ENCODE measurements at regions not wholly inside any gene's neighbourhood (a gene's known extent, or its start where the extent isn't known, plus 50 kb on each side); places are given as distances from the start of the nearest gene placed in this dataset.

GRCh38 chr10:21144047-21144446, 246.9 kb upstream of the NEBL start:
- H3K4me3 ChIP-seq (ENCODE audit: control insufficient read depth in 2 of 3, extremely low read depth in 1 of 3, insufficient read depth in 2 of 3, low read depth in 1 of 3, low read length in 3 of 3): no peak overlapping the region
- no peak for DNase-seq (ENCODE audit: low read depth, low spot score)
- H3K79me2 ChIP-seq (ENCODE audit: control insufficient read depth, insufficient read depth, low read length): no peaks in the 10 kb centered on the region
- H2AFZ ChIP-seq (ENCODE audit: control insufficient read depth, low read length): no peak overlapping the region
- H3K36me3 ChIP-seq (ENCODE audit: control insufficient read depth in 2 of 2, extremely low read depth in 1 of 2, insufficient read depth in 2 of 2, low read length in 2 of 2): no peaks in the 10 kb centered on the region
- no peaks in the 10 kb centered on the region for H3K9me1 ChIP-seq (ENCODE audit: control insufficient read depth, extremely low read depth, insufficient read depth, low read length)
- FAIRE-seq: no peak
- no peaks in the 10 kb centered on the region for H3K4me1 ChIP-seq (ENCODE audit: control insufficient read depth, extremely low read depth, insufficient read depth, low read length)
- no peak overlapping the region for H3K27ac ChIP-seq (ENCODE audit: control insufficient read depth, insufficient read depth, low read length)
- no peaks in the 10 kb centered on the region for H4K20me1 ChIP-seq (ENCODE audit: control insufficient read depth, extremely low read depth, insufficient read depth, low read length)
- H3K4me2 ChIP-seq (ENCODE audit: control insufficient read depth, extremely low read depth, insufficient read depth, low read depth, low read length): no peak overlapping the region
- H3K9ac ChIP-seq (ENCODE audit: control insufficient read depth, extremely low read depth, insufficient read depth, low read length): no peak overlapping the region
- H3K9me3 ChIP-seq (ENCODE audit: control insufficient read depth, low read depth, low read length): no peaks in the 10 kb centered on the region
- TF ChIP-seq, protein P1, sequence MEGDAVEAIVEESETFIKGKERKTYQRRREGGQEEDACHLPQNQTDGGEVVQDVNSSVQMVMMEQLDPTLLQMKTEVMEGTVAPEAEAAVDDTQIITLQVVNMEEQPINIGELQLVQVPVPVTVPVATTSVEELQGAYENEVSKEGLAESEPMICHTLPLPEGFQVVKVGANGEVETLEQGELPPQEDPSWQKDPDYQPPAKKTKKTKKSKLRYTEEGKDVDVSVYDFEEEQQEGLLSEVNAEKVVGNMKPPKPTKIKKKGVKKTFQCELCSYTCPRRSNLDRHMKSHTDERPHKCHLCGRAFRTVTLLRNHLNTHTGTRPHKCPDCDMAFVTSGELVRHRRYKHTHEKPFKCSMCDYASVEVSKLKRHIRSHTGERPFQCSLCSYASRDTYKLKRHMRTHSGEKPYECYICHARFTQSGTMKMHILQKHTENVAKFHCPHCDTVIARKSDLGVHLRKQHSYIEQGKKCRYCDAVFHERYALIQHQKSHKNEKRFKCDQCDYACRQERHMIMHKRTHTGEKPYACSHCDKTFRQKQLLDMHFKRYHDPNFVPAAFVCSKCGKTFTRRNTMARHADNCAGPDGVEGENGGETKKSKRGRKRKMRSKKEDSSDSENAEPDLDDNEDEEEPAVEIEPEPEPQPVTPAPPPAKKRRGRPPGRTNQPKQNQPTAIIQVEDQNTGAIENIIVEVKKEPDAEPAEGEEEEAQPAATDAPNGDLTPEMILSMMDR (optimal IDR thresholded peaks at IDR 0.05 in 1 of 3, IDR thresholded peaks at IDR 0.05 in 1 of 3, conservative IDR thresholded peaks at IDR 0.05 in 1 of 3; ENCODE audit: extremely low read depth in 1 of 3, insufficient read depth in 2 of 3, low read length in 3 of 3): no peak
- TF ChIP-seq EZH2 (IDR thresholded peaks at IDR 0.05; ENCODE audit: low read length): no peak
- no peaks in the 10 kb centered on the region for H3K27me3 ChIP-seq (ENCODE audit: control insufficient read depth, extremely low read depth, insufficient read depth, low read length)
- dilution Hi-C loops (cut with MboI; ENCODE audit: extremely low pct_ligation_motif_present, low sequenced_read_pairs): no loop called here

- no peaks in the 10 kb centered on the region for H3K9me3 ChIP-seq (ENCODE audit: control insufficient read depth, low read depth, low read length)
- no peaks in the 10 kb centered on the region for H3K36me3 ChIP-seq (ENCODE audit: control insufficient read depth in 2 of 2, extremely low read depth in 1 of 2, insufficient read depth in 2 of 2, low read length in 2 of 2)
- no peak for DNase-seq (ENCODE audit: low read depth, low spot score)
- H3K27ac ChIP-seq (ENCODE audit: control insufficient read depth, insufficient read depth, low read length): no peak overlapping the region
- H3K27me3 ChIP-seq (ENCODE audit: control insufficient read depth, extremely low read depth, insufficient read depth, low read length): no peaks in the 10 kb centered on the region
- H3K4me2 ChIP-seq (ENCODE audit: control insufficient read depth, extremely low read depth, insufficient read depth, low read depth, low read length): no peak overlapping the region
- no peaks in the 10 kb centered on the region for H3K4me1 ChIP-seq (ENCODE audit: control insufficient read depth, extremely low read depth, insufficient read depth, low read length)
- no peak for TF ChIP-seq EZH2 (IDR thresholded peaks at IDR 0.05; ENCODE audit: low read length)
- TF ChIP-seq, protein P1 (optimal IDR thresholded peaks at IDR 0.05 in 1 of 3, IDR thresholded peaks at IDR 0.05 in 1 of 3, conservative IDR thresholded peaks at IDR 0.05 in 1 of 3; ENCODE audit: extremely low read depth in 1 of 3, insufficient read depth in 2 of 3, low read length in 3 of 3): no peak
- H3K4me3 ChIP-seq (ENCODE audit: control insufficient read depth in 2 of 3, extremely low read depth in 1 of 3, insufficient read depth in 2 of 3, low read depth in 1 of 3, low read length in 3 of 3): no peak overlapping the region
- no peak for FAIRE-seq
- H4K20me1 ChIP-seq (ENCODE audit: control insufficient read depth, extremely low read depth, insufficient read depth, low read length): no peaks in the 10 kb centered on the region
- no peak overlapping the region for H2AFZ ChIP-seq (ENCODE audit: control insufficient read depth, low read length)
- H3K9ac ChIP-seq (ENCODE audit: control insufficient read depth, extremely low read depth, insufficient read depth, low read length): no peak overlapping the region
- H3K9me1 ChIP-seq (ENCODE audit: control insufficient read depth, extremely low read depth, insufficient read depth, low read length): no peaks in the 10 kb centered on the region
- dilution Hi-C loops (cut with MboI; ENCODE audit: extremely low pct_ligation_motif_present, low sequenced_read_pairs): no loop called here
- H3K79me2 ChIP-seq (ENCODE audit: control insufficient read depth, insufficient read depth, low read length): no peaks in the 10 kb centered on the region
Observed at GRCh38 chr10:21141946-21142492, 244.9 kb upstream of the NEBL start.

Measured in keratinocyte (primary cell).